H1 (cell line): ENCODE measurements at regions not wholly inside any gene's neighbourhood (a gene's known extent, or its start where the extent isn't known, plus 50 kb on each side); places are given as distances from the start of the nearest gene placed in this dataset.

ENCODE experiments used
- HDAC2 ChIP-seq, 2 experiments: fragments of 300-600 bp in 1 of 2; sonication (generic) in 1 of 2; IDR thresholded peaks; 2 replicates each; pipeline ENCODE4 v1.6.1; 2011 to 2012; ENCODE audit warnings: low read depth in 2 of 2, low read length in 2 of 2, mild to moderate bottlenecking in 2 of 2, moderate library complexity in 2 of 2, borderline replicate concordance in 1 of 2, inconsistent platforms in 1 of 2
- KDM1A ChIP-seq: fragments of 200-600, 300-600 bp; sonication (generic); IDR thresholded peaks from 2 replicates; pipeline ENCODE4 v1.7.1; 2016; ENCODE audit warnings: mild to moderate bottlenecking, low read length, borderline replicate concordance

DNA sequence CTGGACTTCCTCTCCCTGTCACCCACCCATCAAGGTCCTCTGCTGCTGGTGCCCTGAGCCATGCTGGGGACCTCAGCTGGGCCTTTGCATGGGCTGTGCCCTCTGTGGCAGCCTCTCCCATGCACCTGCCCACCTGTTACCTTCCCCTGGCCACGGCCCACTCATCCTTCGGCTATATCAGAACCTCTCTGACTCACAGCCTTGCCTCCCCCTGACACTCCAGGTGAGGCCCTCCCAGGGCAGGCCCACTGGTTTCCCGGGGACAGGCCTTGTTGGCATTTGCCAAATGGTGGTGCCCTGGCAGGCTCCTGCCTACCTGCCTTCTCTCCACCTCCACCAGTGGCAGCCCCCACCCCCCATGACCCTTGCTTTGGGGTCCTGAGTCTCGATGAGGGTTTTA is 73.7 kb upstream of the PRR5 start (continued):
- TF ChIP-seq HDAC2 (IDR thresholded peaks at IDR 0.05; ENCODE audit: borderline replicate concordance in 1 of 2, low read depth in 2 of 2, low read length in 2 of 2) (no peak), KDM1A (no peak)
